GM23248 (cell line): ENCODE measurements at regions not wholly inside any gene's neighbourhood (a gene's known extent, or its start where the extent isn't known, plus 50 kb on each side); places are given as distances from the start of the nearest gene placed in this dataset.
A peak's percentile ranks its signal among the peaks of the same experiment; 100 is the strongest.

Experiments
- DNase-seq: peaks from one replicate; pipeline ENCODE4 v3.0.0-alpha.2; 2015
- H2AFZ ChIP-seq: fragments of 200-600 bp; sonication (generic); 2 replicates; pipeline ENCODE4 v1.6.1; 2016; ENCODE audit warnings: antibody characterized with exemption
- H3F3A ChIP-seq: fragments of 200-600 bp; sonication (generic); 2 replicates; pipeline ENCODE4 v1.6.1; 2016; ENCODE audit warnings: mild to moderate bottlenecking, antibody characterized with exemption, mixed run types; ENCODE audit not compliant: insufficient read depth
- H3K27ac ChIP-seq: fragments of 200-600 bp; sonication (generic); 2 replicates; pipeline ENCODE4 v1.5.1; 2016; ENCODE audit warnings: mild to moderate bottlenecking
- H3K27me3 ChIP-seq: fragments of 200-600 bp; sonication (generic); replicated peaks from 2 replicates; pipeline ENCODE4 v1.6.1; 2016; ENCODE audit warnings: mild to moderate bottlenecking; ENCODE audit not compliant: insufficient read depth
- H3K36me3 ChIP-seq: fragments of 200-600 bp; sonication (generic); 2 replicates; pipeline ENCODE4 v1.6.1; 2016; ENCODE audit warnings: low read depth, mild to moderate bottlenecking
- H3K4me1 ChIP-seq: fragments of 200-600 bp; sonication (generic); 2 replicates; pipeline ENCODE4 v1.6.1; 2016; ENCODE audit warnings: mild to moderate bottlenecking; ENCODE audit not compliant: insufficient read depth
- H3K4me2 ChIP-seq: fragments of 200-600 bp; sonication (generic); one replicate; pipeline ENCODE4 v1.6.1; 2016; ENCODE audit warnings: mild to moderate bottlenecking; ENCODE audit not compliant: unreplicated experiment
- H3K4me3 ChIP-seq: fragments of 200-600 bp; sonication (generic); 2 replicates; pipeline ENCODE4 v1.5.1; 2016; ENCODE audit warnings: mild to moderate bottlenecking
- H3K79me2 ChIP-seq: fragments of 200-600 bp; sonication (generic); 2 replicates; pipeline ENCODE4 v1.6.1; 2016; ENCODE audit warnings: mild to moderate bottlenecking; ENCODE audit not compliant: insufficient read depth
- H3K9ac ChIP-seq: fragments of 200-600 bp; sonication (generic); 2 replicates; pipeline ENCODE4 v1.6.1; 2016; ENCODE audit warnings: mild to moderate bottlenecking
- H3K9me2 ChIP-seq: fragments of 200-600 bp; sonication (generic); 2 replicates; pipeline ENCODE4 v1.6.1; 2016; ENCODE audit warnings: mixed run types, mild to moderate bottlenecking, moderate library complexity; ENCODE audit not compliant: insufficient read depth
- H3K9me3 ChIP-seq: fragments of 200-600 bp; sonication (generic); one replicate; pipeline ENCODE4 v1.6.1; 2017; ENCODE audit warnings: low read depth
- H4K20me1 ChIP-seq: fragments of 200-600 bp; sonication (generic); 2 replicates; pipeline ENCODE4 v1.6.0; 2016; ENCODE audit not compliant: insufficient read depth
- EZH2 ChIP-seq: fragments of 200-600 bp; sonication (generic); IDR thresholded peaks from 2 replicates; pipeline ENCODE4 v1.6.1; 2018; ENCODE audit warnings: antibody characterized with exemption, mild to moderate bottlenecking; ENCODE audit not compliant: insufficient read depth, poor library complexity, severe bottlenecking
- EZH2phosphoT487 ChIP-seq: fragments of 200-600 bp; sonication (generic); IDR thresholded peaks from 2 replicates; pipeline ENCODE4 v1.6.1; 2018; ENCODE audit warnings: antibody characterized with exemption, moderate library complexity, mild to moderate bottlenecking, low read depth; ENCODE audit not compliant: insufficient read depth
- WGBS, 2 experiments: methylation state at CpG; one replicate each; pipeline ENCODE4 v1.1.6; 2015 to 2017; ENCODE audit warnings: low lambda C conversion rate in 2 of 2, low coverage in 1 of 2; ENCODE audit errors: missing lambda C conversion rate in 2 of 2; 5-methylcytosine and 5-hydroxymethylcytosine counted together
- in situ Hi-C: fragments of 300-500 bp; cut with MboI; formaldehyde crosslinking; loops from 2 replicates; pipeline ENCODE4 v1.15.0; 2020

- H4K20me1 ChIP-seq: no peaks in the 10 kb centered on the region
- H3K4me2 ChIP-seq: no peak overlapping the region
- in situ Hi-C loops: no loop called here
- no peaks in the 10 kb centered on the region for H3K27me3 ChIP-seq
- no peaks in the 10 kb centered on the region for H3K79me2 ChIP-seq
- H3K36me3 ChIP-seq: no peaks in the 10 kb centered on the region
- no peak overlapping the region for H2AFZ ChIP-seq
- 89% methylated on average over 7 of the region's 7 CpGs for WGBS, 2 experiments
- no peak overlapping the region for H3K27ac ChIP-seq
- no peak overlapping the region for H3K9ac ChIP-seq
- H3K4me3 ChIP-seq: no peak overlapping the region
- peaks cover 28% of the 10 kb centered on the region for H3K4me1 ChIP-seq
- H3K9me3 ChIP-seq: no peaks in the 10 kb centered on the region
- no peaks in the 10 kb centered on the region for H3K9me2 ChIP-seq
- no peak for TF ChIP-seq EZH2
- TF ChIP-seq EZH2phosphoT487: no peak
- H3F3A ChIP-seq: peaks cover 15% of the 10 kb centered on the region; the same call in 1 of the 2 replicates
- DNase-seq: no peak
Measured at GRCh38 chr3:55413236-55413635, 73.9 kb downstream of the WNT5A start.

GRCh38 chr3:55412545-55412944 lies 74.6 kb downstream of the WNT5A start:
- Histone ChIP-seq H3K36me3 (no peaks in the 10 kb centered on the region), H3K27me3 (no peaks in the 10 kb centered on the region), H2AFZ (no peak overlapping the region), H3K4me2 (no peak overlapping the region), H3K79me2 (no peaks in the 10 kb centered on the region), H3K9ac (no peak overlapping the region), H3K9me3 (no peaks in the 10 kb centered on the region), H3K4me3 (no peak overlapping the region), H3K9me2 (no peaks in the 10 kb centered on the region), H3K4me1 (peaks cover 31% of the 10 kb centered on the region), H4K20me1 (no peaks in the 10 kb centered on the region), H3K27ac (no peak overlapping the region), H3F3A (peaks cover 18% of the 10 kb centered on the region)
- no peak for DNase-seq
- in situ Hi-C loops: no loop called here
- no peak for TF ChIP-seq EZH2phosphoT487
- 88 to 91% methylated on average over 4 of the region's 4 CpGs for WGBS, 2 experiments

- no peak overlapping the region for H3K9ac ChIP-seq
- no peaks in the 10 kb centered on the region for H3K79me2 ChIP-seq
- DNase-seq: peak; percentile 56
- H3K4me3 ChIP-seq: no peak overlapping the region
- peaks cover 20% of the 10 kb centered on the region for H3F3A ChIP-seq
- no peaks in the 10 kb centered on the region for H3K27me3 ChIP-seq
- no peaks in the 10 kb centered on the region for H3K36me3 ChIP-seq
- in situ Hi-C loops: no loop called here
- H3K4me1 ChIP-seq: peaks cover 27% of the 10 kb centered on the region
- H3K9me3 ChIP-seq: no peaks in the 10 kb centered on the region
- 55 to 57% methylated on average over 2 of the region's 2 CpGs for WGBS, 2 experiments
- H4K20me1 ChIP-seq: no peaks in the 10 kb centered on the region
- no peaks in the 10 kb centered on the region for H3K9me2 ChIP-seq
- H2AFZ ChIP-seq: no peak overlapping the region
- H3K4me2 ChIP-seq: no peak overlapping the region
- no peak overlapping the region for H3K27ac ChIP-seq
- TF ChIP-seq EZH2 (no peak), EZH2phosphoT487 (no peak)
Measured at GRCh38 chr3:55409806-55410205, 77.3 kb downstream of the WNT5A start.

- TF ChIP-seq EZH2phosphoT487: no peak
- in situ Hi-C loops: no loop called here
Measured at GRCh38 chr3:55408193-55408826, 78.8 kb downstream of the WNT5A start.

GRCh38 chr3:55407426-55407820 lies 79.7 kb downstream of the WNT5A start:
- Histone ChIP-seq H3K79me2 (no peaks in the 10 kb centered on the region), H3K9me2 (no peaks in the 10 kb centered on the region), H3K27ac (peak overlapping the region; percentile 70), H3K4me2 (no peak overlapping the region), H4K20me1 (no peaks in the 10 kb centered on the region), H3K9ac (no peak overlapping the region), H3K4me1 (peaks cover 27% of the 10 kb centered on the region), H3F3A (peaks cover 20% of the 10 kb centered on the region), H3K36me3 (no peaks in the 10 kb centered on the region), H3K27me3 (no peaks in the 10 kb centered on the region), H3K4me3 (no peak overlapping the region), H3K9me3 (no peaks in the 10 kb centered on the region), H2AFZ (no peak overlapping the region)
- in situ Hi-C loops: no loop called here
- TF ChIP-seq EZH2: no peak
- no peak for TF ChIP-seq EZH2phosphoT487
- no peak for DNase-seq
- WGBS, 2 experiments: 96 to 100% methylated on average over 1 of the region's 1 CpG

More at GRCh38 chr3:55408193-55408826, 78.8 kb downstream of the WNT5A start:
- WGBS, 2 experiments: 83 to 86% methylated on average over 3 of the region's 3 CpGs
- no peaks in the 10 kb centered on the region for H3K9me3 ChIP-seq
- H3K4me1 ChIP-seq: peaks cover 27% of the 10 kb centered on the region
- H3K79me2 ChIP-seq: no peaks in the 10 kb centered on the region
- no peak overlapping the region for H2AFZ ChIP-seq
- no peaks in the 10 kb centered on the region for H3K9me2 ChIP-seq
- no peak overlapping the region for H3K4me2 ChIP-seq
- no peak overlapping the region for H3K4me3 ChIP-seq
- no peak for DNase-seq
- H3F3A ChIP-seq: peaks cover 20% of the 10 kb centered on the region
- no peaks in the 10 kb centered on the region for H4K20me1 ChIP-seq
- no peak overlapping the region for H3K9ac ChIP-seq
- H3K36me3 ChIP-seq: no peaks in the 10 kb centered on the region
- no peaks in the 10 kb centered on the region for H3K27me3 ChIP-seq
- no peak overlapping the region for H3K27ac ChIP-seq
